Smooth muscle cell (in vitro differentiated cells): ENCODE measurements at regions not wholly inside any gene's neighbourhood (a gene's known extent, or its start where the extent isn't known, plus 50 kb on each side); places are given as distances from the start of the nearest gene placed in this dataset.

Experiments
- DNase-seq: peaks from one replicate; lab custom pipeline; 2025; ENCODE audit not compliant: unreplicated experiment; lab: John Stamatoyannopoulos, UW
- H2AFZ ChIP-seq: fragments of 200-600 bp; sonication (generic); 2 replicates; pipeline ENCODE4 v1.6.0; 2016; ENCODE audit warnings: antibody characterized with exemption, low read depth, mild to moderate bottlenecking
- H3F3A ChIP-seq: fragments of 200-600 bp; sonication (generic); 2 replicates; pipeline ENCODE4 v1.6.0; 2017; ENCODE audit warnings: antibody characterized with exemption, low read depth
- H3K27ac ChIP-seq: fragments of 200-600 bp; sonication (generic); 2 replicates; pipeline ENCODE4 v1.5.1; 2016; ENCODE audit warnings: low read depth, mild to moderate bottlenecking
- H3K27me3 ChIP-seq: fragments of 200-600 bp; sonication (generic); 2 replicates; pipeline ENCODE4 v1.6.1; 2016; ENCODE audit warnings: low read depth, mild to moderate bottlenecking
- H3K36me3 ChIP-seq: fragments of 200-600 bp; sonication (generic); 2 replicates; pipeline ENCODE4 v1.5.1; 2016; ENCODE audit warnings: low read depth
- H3K4me1 ChIP-seq: fragments of 200-600 bp; sonication (generic); 2 replicates; pipeline ENCODE4 v1.5.1; 2016; ENCODE audit warnings: low read depth
- H3K4me2 ChIP-seq: fragments of 200-600 bp; sonication (generic); 2 replicates; pipeline ENCODE4 v1.6.0; 2016; ENCODE audit warnings: mild to moderate bottlenecking
- H3K4me3 ChIP-seq: fragments of 200-600 bp; sonication (generic); 2 replicates; pipeline ENCODE4 v1.5.1; 2016; ENCODE audit warnings: mild to moderate bottlenecking
- H3K79me2 ChIP-seq: fragments of 200-600 bp; sonication (generic); 2 replicates; pipeline ENCODE4 v1.6.0; 2016; ENCODE audit warnings: low read depth, mild to moderate bottlenecking
- H3K9ac ChIP-seq: fragments of 200-600 bp; sonication (generic); 2 replicates; pipeline ENCODE4 v1.6.0; 2016; ENCODE audit warnings: low read depth
- H3K9me3 ChIP-seq: fragments of 200-600 bp; sonication (generic); replicated peaks from 2 replicates; pipeline ENCODE4 v1.5.1; 2016; ENCODE audit warnings: low read depth
- H4K20me1 ChIP-seq: fragments of 200-600 bp; sonication (generic); 2 replicates; pipeline ENCODE4 v1.6.0; 2016; ENCODE audit warnings: low read depth
- WGBS: methylation state at CpG from one replicate; pipeline ENCODE4 v1.1.7; 2016; ENCODE audit warnings: low lambda C conversion rate; 5-methylcytosine and 5-hydroxymethylcytosine counted together
- TF ChIP-seq, protein P1 (sequence below): fragments of 200-600 bp; sonication (generic); IDR thresholded peaks from 2 replicates; pipeline ENCODE4 v1.5.1; 2017; ENCODE audit warnings: borderline replicate concordance, mild to moderate bottlenecking, antibody characterized with exemption; ENCODE audit not compliant: insufficient read depth, poor library complexity, severe bottlenecking

DNA sequence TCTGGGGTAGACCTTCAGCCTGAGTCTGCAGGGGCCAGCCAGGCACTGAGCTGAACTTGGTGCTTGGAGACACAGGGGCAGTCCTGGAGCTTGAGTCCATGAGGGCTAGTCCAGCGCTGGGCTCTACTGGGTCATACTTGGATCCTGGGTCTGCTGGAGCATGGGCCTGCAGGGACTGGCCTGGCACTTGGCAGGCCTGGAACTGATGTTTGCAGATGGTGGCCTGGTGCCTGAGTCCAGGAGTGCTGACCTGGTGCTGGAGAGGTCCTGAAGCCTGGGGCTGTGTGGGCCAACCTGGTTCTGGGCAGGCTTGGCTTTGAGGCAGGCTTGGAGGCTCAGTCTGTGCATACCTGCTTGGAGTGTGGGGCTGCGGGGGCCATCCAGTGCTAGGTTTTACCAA lies 143.4 kb upstream of the DSCAM start:
- Histone ChIP-seq H3K27ac (no peak overlapping the region), H3K9me3 (peaks cover 5% of the 10 kb centered on the region), H3K27me3 (no peaks in the 10 kb centered on the region), H3K4me3 (no peak overlapping the region), H4K20me1 (no peaks in the 10 kb centered on the region), H3K79me2 (no peaks in the 10 kb centered on the region), H2AFZ (no peak overlapping the region), H3K4me2 (no peak overlapping the region), H3K9ac (no peak overlapping the region), H3K4me1 (no peaks in the 10 kb centered on the region), H3K36me3 (no peaks in the 10 kb centered on the region), H3F3A (no peaks in the 10 kb centered on the region)
- TF ChIP-seq, protein P1, sequence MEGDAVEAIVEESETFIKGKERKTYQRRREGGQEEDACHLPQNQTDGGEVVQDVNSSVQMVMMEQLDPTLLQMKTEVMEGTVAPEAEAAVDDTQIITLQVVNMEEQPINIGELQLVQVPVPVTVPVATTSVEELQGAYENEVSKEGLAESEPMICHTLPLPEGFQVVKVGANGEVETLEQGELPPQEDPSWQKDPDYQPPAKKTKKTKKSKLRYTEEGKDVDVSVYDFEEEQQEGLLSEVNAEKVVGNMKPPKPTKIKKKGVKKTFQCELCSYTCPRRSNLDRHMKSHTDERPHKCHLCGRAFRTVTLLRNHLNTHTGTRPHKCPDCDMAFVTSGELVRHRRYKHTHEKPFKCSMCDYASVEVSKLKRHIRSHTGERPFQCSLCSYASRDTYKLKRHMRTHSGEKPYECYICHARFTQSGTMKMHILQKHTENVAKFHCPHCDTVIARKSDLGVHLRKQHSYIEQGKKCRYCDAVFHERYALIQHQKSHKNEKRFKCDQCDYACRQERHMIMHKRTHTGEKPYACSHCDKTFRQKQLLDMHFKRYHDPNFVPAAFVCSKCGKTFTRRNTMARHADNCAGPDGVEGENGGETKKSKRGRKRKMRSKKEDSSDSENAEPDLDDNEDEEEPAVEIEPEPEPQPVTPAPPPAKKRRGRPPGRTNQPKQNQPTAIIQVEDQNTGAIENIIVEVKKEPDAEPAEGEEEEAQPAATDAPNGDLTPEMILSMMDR, result no peak
- no peak for DNase-seq
- WGBS, result 91% methylated on average over 2 of the region's 2 CpGs

DNA sequence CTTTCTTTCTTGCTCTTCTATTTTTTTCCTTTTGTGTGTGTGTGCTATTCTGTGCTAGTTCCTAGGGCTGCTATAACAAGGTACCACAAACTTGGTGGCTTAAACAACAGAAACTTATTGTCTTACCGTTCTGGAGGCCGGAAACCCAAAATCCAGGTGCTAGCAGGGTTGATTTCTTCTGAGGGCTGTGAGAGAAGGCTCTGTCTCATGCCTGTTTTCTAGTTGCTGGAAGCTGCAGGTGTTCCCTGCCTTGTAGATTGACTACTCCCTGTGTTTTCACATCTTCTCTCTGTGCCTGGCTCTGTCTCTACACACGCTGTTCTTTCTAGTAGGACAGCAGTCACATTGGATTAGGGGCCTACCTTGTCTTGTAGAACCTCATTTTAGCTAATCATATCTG lies 150.9 kb upstream of the DSCAM start:
- TF ChIP-seq, protein P1, result no peak

DNA sequence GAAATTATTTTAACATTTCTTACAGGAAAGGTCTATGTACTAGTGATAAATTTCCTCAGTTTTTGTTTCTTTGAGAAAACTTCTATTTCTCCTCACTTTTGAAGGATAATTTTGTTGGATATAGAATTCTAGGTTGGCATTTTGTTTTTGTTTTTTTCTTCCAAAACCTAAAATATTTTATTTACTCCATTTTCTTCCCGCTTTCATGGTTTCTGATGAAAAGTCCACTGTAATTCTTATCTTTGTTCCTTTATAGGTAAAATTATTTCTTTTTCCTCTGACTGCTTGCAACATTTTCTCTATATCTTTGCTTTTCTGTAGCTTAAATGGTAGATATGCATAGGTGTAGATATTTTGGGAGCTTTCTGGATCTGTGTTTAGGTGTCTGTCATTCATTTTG lies 153.9 kb upstream of the DSCAM start:
- Histone ChIP-seq H3K36me3 (no peaks in the 10 kb centered on the region), H3K9ac (no peak overlapping the region), H3K4me1 (no peaks in the 10 kb centered on the region), H2AFZ (no peak overlapping the region), H3K79me2 (no peaks in the 10 kb centered on the region), H3K27ac (no peak overlapping the region), H4K20me1 (no peaks in the 10 kb centered on the region), H3K4me2 (no peak overlapping the region), H3F3A (no peaks in the 10 kb centered on the region), H3K9me3 (peaks cover 6% of the 10 kb centered on the region), H3K27me3 (no peaks in the 10 kb centered on the region), H3K4me3 (no peak overlapping the region)
- no peak for DNase-seq
- 93% methylated on average over 1 of the region's 1 CpG for WGBS
- TF ChIP-seq, protein P1, result no peak

More for the DNA sequence above, 150.9 kb upstream of the DSCAM start:
- Histone ChIP-seq H3K27ac (no peak overlapping the region), H3K4me2 (no peak overlapping the region), H3K4me1 (no peaks in the 10 kb centered on the region), H3K79me2 (no peaks in the 10 kb centered on the region), H3K9ac (no peak overlapping the region), H3K27me3 (no peaks in the 10 kb centered on the region), H3K36me3 (no peaks in the 10 kb centered on the region), H3F3A (no peaks in the 10 kb centered on the region), H2AFZ (no peak overlapping the region), H3K9me3 (peaks cover 6% of the 10 kb centered on the region), H4K20me1 (no peaks in the 10 kb centered on the region), H3K4me3 (no peak overlapping the region)
- 91% methylated on average over 3 of the region's 3 CpGs for WGBS
- DNase-seq, result no peak

DNA sequence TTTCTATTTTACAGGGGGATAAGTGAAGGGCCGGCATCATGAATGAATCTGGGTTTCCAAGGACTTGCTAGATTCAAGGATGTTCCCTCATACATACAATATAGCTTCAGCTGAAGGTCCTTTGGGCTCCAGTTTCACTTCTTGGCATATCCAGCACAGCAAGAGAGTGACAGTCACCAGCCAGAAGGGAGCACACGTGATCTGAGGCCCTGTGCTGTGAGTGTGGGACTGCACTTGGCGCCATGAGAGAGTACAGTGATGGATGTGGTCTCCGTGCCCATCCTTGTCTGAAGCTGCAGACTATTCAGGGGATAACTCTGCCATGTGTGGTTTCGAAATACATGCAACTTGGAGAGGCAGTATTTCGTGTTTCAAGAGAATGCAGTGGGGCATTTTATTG lies 159.7 kb upstream of the DSCAM start:
- WGBS, result 83% methylated on average over 6 of the region's 6 CpGs
- Histone ChIP-seq H3K4me3 (no peak overlapping the region), H3K4me1 (no peaks in the 10 kb centered on the region), H3K27me3 (no peaks in the 10 kb centered on the region), H3K9me3 (no peaks in the 10 kb centered on the region), H4K20me1 (no peaks in the 10 kb centered on the region), H3K9ac (no peak overlapping the region), H3K27ac (no peak overlapping the region), H3K79me2 (no peaks in the 10 kb centered on the region), H3K4me2 (no peak overlapping the region), H3K36me3 (no peaks in the 10 kb centered on the region), H2AFZ (no peak overlapping the region), H3F3A (no peaks in the 10 kb centered on the region)
- DNase-seq, result no peak
- TF ChIP-seq, protein P1, result no peak
